GM18909 (cell line): ENCODE measurements at regions not wholly inside any gene's neighbourhood (a gene's known extent, or its start where the extent isn't known, plus 50 kb on each side); places are given as distances from the start of the nearest gene placed in this dataset.
A peak's percentile ranks its signal among the peaks of the same experiment; 100 is the strongest.

Experiments used
- ATAC-seq: cut with Tn5 transposase; IDR thresholded peaks from one replicate; pipeline ENCODE4 v1.9.1; 2021; ENCODE audit warnings: mild to moderate bottlenecking; ENCODE audit not compliant: unreplicated experiment, poor library complexity

DNA sequence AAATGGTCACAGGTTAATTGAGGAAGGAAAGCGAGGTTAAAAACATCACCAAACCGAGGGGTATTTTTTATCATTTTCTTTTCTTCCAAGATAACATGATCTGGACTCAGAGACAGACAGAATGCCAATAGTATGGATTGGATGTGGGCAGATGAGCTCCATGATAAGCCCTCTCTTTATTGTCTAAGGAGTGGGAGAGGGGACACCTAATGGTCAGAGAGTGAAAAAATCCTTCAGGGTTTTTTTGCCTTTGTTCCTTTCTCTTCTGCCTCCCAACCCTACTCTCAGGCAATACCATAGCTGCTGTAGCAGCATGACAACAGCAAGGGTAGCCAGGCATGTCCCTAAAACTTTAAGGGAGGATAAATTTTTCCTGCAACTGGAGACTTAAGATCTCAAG is 94.7 kb downstream of the DIRAS2 start:
- ATAC-seq, result no peak

DNA sequence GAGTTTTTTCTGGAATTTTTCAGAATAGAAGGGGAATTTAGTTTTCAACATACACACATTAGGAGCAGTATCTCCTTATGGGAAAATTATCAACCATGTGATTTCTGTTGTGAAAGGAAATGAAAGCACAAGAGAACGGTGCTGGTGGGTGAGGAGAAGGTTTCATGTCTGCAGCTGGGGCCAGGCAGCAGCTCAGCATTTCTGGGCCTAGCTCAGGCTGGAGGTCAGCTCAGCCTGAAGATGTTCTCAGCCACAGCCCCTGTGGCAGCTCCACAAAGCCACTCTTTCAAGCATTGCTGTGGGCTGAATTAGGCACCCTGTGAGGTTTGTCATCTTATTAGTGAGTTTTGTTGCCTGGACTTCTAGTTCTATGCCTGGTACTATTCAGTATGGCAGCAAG is 90.3 kb downstream of the DIRAS2 start:
- peak; percentile 79 for ATAC-seq

DNA sequence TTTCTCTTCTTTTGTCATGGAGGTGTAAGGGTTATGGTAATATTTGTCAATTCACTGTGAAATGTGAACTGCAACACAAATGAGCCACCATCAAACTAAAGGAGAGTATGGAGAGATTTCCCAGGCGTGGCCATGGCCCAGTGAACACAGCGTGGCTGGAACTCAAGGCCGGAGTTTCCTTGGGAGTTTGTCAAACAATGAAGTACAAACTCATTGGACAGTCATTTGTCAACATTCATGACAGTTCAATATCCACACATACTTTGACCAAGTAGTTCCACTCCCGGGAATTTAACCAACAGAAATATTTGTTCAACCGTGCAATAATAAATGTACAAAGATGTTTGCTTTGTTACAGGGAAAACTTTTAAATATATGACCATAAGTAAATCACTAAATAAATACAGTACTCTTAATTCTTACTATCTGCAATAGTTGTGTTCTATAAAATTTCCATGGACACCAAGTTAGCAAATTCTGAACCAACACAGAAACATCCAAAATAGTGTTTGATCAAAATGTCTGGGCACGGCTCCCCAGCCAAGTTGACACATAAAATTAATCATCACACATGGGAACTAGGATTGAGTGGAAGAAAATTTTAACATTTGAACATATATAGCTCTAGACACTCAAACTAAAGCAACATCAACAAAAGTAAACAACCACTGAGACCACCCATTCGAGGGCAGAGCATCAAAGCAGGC is 87.1 kb downstream of the DIRAS2 start:
- no peak for ATAC-seq

DNA sequence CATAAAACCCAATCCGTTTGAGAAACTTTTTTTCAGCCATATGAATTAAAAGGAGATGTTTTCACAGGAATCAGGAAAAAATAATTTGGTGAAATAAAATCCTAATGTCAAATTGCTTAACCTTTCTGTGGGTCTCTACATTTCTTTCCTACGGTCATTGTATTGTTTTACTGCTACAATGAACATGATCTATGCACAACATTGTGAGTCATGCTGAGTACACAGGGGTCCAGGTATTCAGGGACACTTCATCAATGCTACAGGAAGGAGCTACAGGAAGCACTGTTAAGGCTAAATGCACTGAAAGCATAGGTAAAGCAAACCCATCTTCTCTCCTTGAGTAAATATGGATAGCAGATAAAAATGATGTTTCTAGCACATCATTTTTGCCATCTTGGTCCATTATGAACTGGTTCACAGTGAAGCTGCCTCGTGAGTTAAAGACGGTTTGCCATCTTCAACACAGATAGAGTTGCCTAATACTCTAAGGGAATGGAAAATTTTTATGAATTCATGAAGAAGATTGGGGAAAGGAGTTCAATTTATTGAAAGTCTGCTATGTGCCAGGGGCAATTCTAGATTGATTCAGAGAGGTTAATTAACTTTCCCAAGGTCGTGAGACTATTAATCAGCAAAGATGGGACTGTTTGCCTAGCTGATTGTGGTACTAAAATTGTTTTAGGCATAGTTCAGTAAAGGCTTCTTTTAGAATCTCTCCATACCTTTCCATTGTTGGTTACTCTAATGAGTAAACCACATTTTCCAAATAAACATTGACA is 85.5 kb downstream of the DIRAS2 start:
- no peak for ATAC-seq

DNA sequence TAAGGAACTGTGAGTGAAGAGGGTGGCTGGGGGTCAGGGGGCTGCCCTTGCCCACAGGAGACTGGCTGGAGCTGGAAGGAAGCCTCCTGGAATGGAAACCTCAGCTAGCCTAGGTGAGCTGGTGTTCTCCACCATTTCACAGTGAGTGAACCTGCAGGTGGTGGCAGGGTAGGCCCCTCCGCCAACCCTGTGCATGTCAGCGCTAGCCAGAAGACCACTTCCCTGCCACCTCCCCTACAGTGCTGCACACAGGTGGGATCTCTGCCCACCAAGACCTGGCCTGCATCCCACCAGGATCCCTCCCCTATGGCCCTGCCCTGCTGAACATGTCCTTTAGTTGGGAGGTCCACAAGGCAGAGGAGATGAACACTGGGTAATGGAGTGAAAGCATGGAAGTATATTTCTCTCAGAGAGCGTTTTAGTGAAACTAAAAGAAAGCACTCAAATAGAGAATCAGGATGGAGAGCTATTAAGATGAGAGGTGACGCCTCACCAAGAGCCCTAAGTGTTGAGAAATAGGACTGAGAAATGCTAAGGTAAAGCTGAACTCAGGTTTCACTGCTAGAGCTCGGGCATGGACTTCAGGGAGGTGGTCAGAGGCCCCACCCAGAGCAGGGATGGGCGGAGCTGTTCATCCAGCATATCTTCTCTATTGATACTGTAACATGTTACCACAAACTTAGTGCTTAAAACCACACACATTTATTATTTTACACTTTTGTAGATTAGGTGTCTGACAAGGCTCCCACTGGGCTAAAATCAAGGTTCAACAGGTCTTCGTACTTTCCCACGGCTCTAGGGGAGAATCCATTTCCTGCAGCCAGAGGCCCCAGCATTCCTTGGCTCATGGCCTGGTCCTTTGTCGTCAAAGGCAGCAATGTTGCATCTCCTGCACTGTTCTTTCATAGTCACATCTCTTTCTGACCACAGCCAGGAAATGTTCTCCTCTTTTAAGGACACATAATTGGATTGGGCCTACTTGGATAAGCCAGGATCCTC is 83.2 kb downstream of the DIRAS2 start:
- no peak for ATAC-seq
